SK-N-MC (cell line): ENCODE measurements at regions not wholly inside any gene's neighbourhood (a gene's known extent, or its start where the extent isn't known, plus 50 kb on each side); places are given as distances from the start of the nearest gene placed in this dataset.

ENCODE experiments used
- DNase-seq: peaks from one replicate; pipeline ENCODE4 v3.0.0-alpha.2; 2011; ENCODE audit warnings: low read depth, low spot score
- H3K27ac ChIP-seq: fragments of 200-600 bp; sonication (generic); 2 replicates; pipeline ENCODE4 v1.5.1; 2016; ENCODE audit warnings: mixed run types
- H3K36me3 ChIP-seq: fragments of 200-600 bp; sonication (generic); 2 replicates; pipeline ENCODE4 v1.6.1; 2017; ENCODE audit warnings: antibody characterized with exemption, low read length, mixed read lengths; ENCODE audit not compliant: insufficient read depth
- H3K4me3 ChIP-seq: fragments of 200-600 bp; sonication (generic); 2 replicates; pipeline ENCODE4 v1.5.1; 2016
- H3K9ac ChIP-seq: fragments of 200-600 bp; sonication (generic); 2 replicates; pipeline ENCODE4 v1.8.0; 2017; ENCODE audit warnings: mixed run types, mixed read lengths; ENCODE audit not compliant: insufficient read length
- H3K9me3 ChIP-seq: fragments of 200-600 bp; sonication (generic); 2 replicates; pipeline ENCODE4 v1.6.1; 2017; ENCODE audit warnings: low read depth, mild to moderate bottlenecking, antibody characterized with exemption, low read length, moderate library complexity, mixed read lengths
- EZH2 ChIP-seq: fragments of 200-600 bp; sonication (generic); IDR thresholded peaks from one replicate; pipeline ENCODE4 v1.6.1; 2017; ENCODE audit warnings: antibody characterized with exemption
- FOXP2 ChIP-seq: optimal IDR thresholded peaks from 2 replicates; pipeline ENCODE3; 2011; ENCODE audit warnings: mild to moderate bottlenecking, moderate library complexity; ENCODE audit not compliant: insufficient read depth; ENCODE audit errors: extremely low read length, control extremely low read depth
- POLR2AphosphoS5 ChIP-seq: IDR thresholded peaks from 2 replicates; pipeline ENCODE4 v1.6.1; 2012; ENCODE audit warnings: mild to moderate bottlenecking, low read depth, low read length, borderline replicate concordance

DNA sequence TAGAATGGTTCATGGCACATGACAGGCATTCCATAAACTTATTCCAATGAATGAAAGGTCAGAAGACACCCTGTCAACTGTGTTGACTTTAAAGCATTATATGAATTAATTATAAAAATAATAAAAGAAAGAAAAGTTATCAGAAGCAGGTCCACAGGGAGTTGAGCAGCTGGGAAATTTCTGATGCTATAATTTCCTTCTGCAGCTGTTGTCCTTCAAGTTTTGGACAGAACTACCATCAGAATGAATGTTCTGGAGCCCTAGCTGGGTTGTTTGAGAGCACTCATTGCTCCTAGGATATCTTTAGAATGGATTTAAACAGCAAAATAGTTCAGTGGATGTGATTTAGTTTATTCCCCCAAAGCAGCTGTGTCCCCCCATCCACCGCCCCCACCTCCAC lies 232.4 kb upstream of the PROK2 start:
- H3K27ac ChIP-seq = no peak overlapping the region
- H3K36me3 ChIP-seq = no peaks in the 10 kb centered on the region
- no peaks in the 10 kb centered on the region for H3K9me3 ChIP-seq
- H3K9ac ChIP-seq = no peak overlapping the region
- H3K4me3 ChIP-seq = no peak overlapping the region
- TF ChIP-seq EZH2 (no peak), FOXP2 (no peak), POLR2AphosphoS5 (no peak)
- DNase-seq = no peak

DNA sequence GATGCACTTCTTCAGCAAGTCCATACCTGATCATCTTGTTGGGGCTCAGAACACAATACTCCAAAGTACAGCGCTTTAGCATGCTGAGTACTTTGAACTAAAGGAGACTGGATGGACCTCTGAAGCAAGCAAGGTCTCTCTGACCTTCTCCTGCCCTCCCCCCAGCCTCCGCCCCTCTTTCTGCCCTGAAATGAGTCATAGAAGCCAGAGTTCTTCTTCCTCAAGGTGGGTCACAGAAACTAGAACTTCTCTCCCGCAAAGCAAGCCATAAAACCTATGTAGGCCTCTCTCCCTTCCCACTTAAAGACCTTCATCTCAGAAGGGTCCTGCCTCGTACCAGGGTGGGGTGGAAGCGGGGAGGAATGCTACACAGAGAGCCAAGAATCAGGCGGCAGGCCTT lies 230.5 kb upstream of the PROK2 start:
- no peaks in the 10 kb centered on the region for H3K9me3 ChIP-seq
- H3K9ac ChIP-seq = no peak overlapping the region
- no peak for TF ChIP-seq EZH2
- no peak for TF ChIP-seq POLR2AphosphoS5
- TF ChIP-seq FOXP2 = no peak
- H3K4me3 ChIP-seq = no peak overlapping the region
- no peak for DNase-seq
- no peak overlapping the region for H3K27ac ChIP-seq
- H3K36me3 ChIP-seq = no peaks in the 10 kb centered on the region

DNA sequence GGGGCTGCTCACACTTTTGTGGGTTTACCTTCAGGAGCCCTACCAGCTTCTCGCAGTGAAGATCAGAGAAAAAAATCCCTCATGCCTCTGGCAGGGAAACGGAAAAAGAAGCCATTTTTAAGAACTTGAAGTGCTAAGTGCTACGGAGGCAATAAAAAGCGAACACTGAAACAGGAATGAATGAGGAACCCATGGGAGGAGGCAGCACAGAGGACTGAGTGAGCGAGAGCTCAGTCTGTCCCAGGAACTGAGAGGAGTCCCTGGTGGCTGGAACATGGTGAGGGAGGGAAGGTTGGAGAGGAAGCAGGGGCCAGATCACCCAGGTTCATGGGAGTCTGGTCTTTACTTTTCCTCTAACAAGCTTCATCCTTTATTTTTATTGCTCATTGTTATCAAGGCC lies 228.1 kb upstream of the PROK2 start:
- Histone ChIP-seq H3K27ac (no peak overlapping the region), H3K9ac (no peak overlapping the region), H3K9me3 (no peaks in the 10 kb centered on the region), H3K36me3 (no peaks in the 10 kb centered on the region), H3K4me3 (no peak overlapping the region)
- no peak for DNase-seq
- TF ChIP-seq FOXP2 (no peak), POLR2AphosphoS5 (no peak), EZH2 (no peak)

DNA sequence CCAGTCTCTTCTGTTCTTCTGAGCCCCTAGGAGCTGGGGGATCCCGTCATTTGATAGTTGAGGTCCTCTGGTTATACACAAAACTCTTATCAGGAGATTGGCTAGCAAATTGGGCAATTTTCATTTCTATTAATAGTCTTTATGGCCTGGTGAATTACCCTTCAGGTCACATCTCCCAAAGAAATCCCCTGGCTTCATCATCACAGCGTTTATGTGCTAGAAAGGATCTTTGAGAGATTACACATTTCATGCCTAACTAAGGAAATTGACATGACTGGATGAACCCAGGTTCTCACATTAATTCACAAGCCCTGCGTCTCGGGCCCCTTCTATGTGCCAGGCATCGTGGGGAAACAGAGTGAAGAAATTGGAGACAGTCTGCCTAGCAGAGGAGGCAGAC lies 227.4 kb upstream of the PROK2 start:
- Histone ChIP-seq H3K9me3 (no peaks in the 10 kb centered on the region), H3K4me3 (no peak overlapping the region), H3K36me3 (no peaks in the 10 kb centered on the region), H3K9ac (no peak overlapping the region), H3K27ac (no peak overlapping the region)
- DNase-seq = no peak
- TF ChIP-seq FOXP2 (no peak), POLR2AphosphoS5 (no peak), EZH2 (no peak)

DNA sequence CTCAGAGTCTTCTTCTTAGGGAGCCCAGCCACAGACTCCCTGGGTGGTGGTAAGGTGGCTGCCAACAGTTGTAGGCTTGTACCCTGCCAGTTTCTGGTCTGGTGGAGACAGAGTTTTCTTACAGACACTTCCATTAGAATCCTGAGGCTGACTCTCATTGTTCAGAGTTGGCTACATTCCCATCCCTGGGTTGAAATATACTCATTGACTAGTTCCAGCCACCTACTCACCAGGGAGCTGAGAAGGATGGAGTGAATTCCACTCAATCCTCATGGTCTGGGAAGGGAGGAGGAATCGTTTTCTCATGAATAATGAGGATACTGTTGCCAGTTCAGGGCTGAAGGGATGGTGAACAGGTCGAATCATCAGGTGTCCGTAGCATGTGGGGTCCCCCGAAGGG lies 226.5 kb upstream of the PROK2 start:
- TF ChIP-seq POLR2AphosphoS5 = no peak
- no peak for TF ChIP-seq EZH2
- no peak for TF ChIP-seq FOXP2
- Histone ChIP-seq H3K9me3 (no peaks in the 10 kb centered on the region), H3K27ac (no peak overlapping the region), H3K4me3 (no peak overlapping the region), H3K36me3 (no peaks in the 10 kb centered on the region), H3K9ac (no peak overlapping the region)
- DNase-seq = no peak

DNA sequence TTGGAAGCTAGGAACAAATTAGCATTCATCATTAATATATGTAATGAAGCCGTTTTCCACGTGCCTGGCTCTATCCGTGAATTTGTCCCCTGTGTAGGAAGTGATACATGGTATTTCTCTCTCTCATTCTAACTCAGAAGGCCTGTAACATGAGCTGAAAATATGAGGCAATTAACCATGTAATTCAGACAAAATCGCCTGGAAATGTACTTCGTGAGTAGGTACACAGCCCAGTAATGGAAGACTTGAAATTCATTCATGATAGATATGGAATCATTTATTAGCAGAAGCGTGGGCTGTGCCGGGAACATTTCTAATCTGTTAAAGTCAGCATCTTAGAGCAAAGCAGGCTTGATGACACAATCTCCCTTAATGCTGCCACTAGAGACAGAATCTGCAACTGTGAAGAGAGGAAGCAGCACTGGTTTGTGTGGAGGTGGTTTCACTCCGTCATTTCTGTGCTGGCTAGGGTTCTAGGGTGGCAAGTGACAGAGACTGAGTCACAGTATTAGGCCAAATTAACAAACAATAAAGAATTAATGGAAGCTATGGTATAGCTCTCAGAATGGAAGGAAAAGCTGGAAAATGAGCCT lies 225.0 kb upstream of the PROK2 start:
- TF ChIP-seq EZH2 (no peak), POLR2AphosphoS5 (no peak), FOXP2 (no peak)
- Histone ChIP-seq H3K4me3 (no peak overlapping the region), H3K9ac (no peak overlapping the region), H3K27ac (no peak overlapping the region), H3K9me3 (no peaks in the 10 kb centered on the region), H3K36me3 (no peaks in the 10 kb centered on the region)
- DNase-seq = no peak

DNA sequence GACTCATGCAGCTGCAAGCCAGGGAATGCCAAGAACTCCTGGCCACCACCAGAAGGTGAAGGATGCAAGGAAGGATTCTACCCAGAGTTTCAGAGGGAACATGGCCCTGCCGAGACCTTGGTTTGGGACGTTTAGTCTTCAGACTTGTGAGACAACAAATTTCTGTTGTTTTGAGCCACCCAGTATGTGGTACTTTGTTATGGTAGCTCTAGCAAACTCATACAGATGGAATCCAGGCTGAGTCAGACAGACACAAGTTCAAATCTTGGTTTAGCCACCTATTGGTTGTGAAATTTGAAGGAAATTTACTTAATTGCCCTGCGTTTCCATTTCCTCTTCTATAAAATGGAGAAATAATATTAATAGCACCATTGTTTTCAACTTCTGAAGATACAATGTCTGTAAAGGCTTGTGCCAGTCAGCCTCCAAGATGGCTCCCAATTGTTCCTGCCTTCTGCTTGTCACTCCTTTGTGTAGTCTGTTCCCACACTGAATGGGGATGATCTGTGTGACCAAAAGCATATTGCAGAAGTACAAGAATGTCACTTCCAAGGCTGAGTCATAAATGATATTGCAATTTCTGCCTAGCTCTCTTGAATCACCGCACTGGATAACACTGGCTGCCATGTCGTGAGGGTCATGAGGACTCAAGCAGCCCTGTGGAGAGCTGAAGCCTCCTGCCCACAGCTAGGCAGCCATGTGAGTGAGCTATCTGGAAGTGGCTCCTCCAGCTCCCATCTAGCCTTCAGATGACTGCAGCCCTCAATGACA lies 223.5 kb upstream of the PROK2 start:
- no peak overlapping the region for H3K4me3 ChIP-seq
- no peaks in the 10 kb centered on the region for H3K36me3 ChIP-seq
- H3K27ac ChIP-seq = no peak overlapping the region
- TF ChIP-seq EZH2 (no peak), POLR2AphosphoS5 (no peak), FOXP2 (no peak)
- H3K9ac ChIP-seq = no peak overlapping the region
- DNase-seq = no peak
- no peaks in the 10 kb centered on the region for H3K9me3 ChIP-seq

DNA sequence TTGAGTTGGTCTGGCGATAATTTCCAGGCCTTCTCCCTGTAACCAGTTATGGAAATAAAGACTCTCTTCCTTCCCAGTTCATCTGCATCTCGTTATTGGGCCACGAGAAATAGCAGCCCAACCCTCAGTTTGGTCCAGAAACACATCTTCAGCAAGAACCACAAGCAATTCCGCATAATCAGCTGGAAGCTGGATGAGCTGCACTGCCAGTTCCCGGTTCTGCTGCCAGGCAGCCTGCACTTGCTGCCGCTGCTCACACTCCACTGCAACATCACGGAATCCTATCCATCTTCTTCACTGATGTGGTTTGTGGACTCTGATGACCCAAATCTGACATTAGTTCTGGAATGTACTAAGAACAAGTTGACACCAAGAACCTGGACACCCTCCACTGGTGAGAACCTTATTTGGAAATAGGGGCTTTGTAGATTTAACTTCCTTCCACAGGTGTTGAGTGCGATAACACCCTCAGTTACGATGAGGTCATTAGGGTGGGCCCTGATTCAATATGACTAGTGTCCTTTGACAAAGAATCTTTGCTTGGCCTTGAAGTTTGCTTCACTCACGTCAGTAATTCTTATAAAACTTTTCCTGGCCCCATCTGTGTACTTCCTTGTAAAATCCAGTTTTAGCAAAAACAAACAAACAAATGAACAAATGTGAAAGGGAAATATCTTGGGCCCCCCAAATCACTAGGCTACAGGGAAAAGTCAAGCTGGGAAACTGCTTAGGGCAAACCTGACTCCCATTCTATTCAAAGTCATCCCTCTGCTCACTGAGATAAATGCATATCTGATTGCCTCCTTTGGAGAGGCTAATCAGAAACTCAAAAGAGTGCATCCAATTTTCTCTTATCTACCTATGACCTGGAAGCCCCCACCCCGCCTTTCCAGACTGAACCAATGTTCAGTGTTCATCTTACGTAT lies 221.9 kb upstream of the PROK2 start:
- H3K4me3 ChIP-seq = no peak overlapping the region
- no peak for TF ChIP-seq POLR2AphosphoS5
- TF ChIP-seq FOXP2 = no peak
- TF ChIP-seq EZH2 = no peak
- no peaks in the 10 kb centered on the region for H3K9me3 ChIP-seq
- no peak overlapping the region for H3K9ac ChIP-seq
- DNase-seq = no peak
- no peak overlapping the region for H3K27ac ChIP-seq
- no peaks in the 10 kb centered on the region for H3K36me3 ChIP-seq
